GM10266 (cell line): ENCODE measurements at regions not wholly inside any gene's neighbourhood (a gene's known extent, or its start where the extent isn't known, plus 50 kb on each side); places are given as distances from the start of the nearest gene placed in this dataset.

Source experiments
- DNase-seq: peaks from one replicate; pipeline ENCODE4 v3.0.0; 2012; ENCODE audit errors: extremely low spot score
- CTCF ChIP-seq: IDR thresholded peaks from 2 replicates; pipeline ENCODE4 v1.5.1; 2012; ENCODE audit warnings: mild to moderate bottlenecking, low read depth; ENCODE audit not compliant: control insufficient read depth, insufficient read depth; ENCODE audit errors: missing control alignments

GRCh38 chr16:85971902-85972638, 73.1 kb downstream of the IRF8 start:
- no peak for DNase-seq
- no peak for TF ChIP-seq CTCF

- no peak for DNase-seq
- TF ChIP-seq CTCF, result no peak
Measured at GRCh38 chr16:85974428-85975375, 75.7 kb downstream of the IRF8 start.

- no peak for TF ChIP-seq CTCF
- no peak for DNase-seq
Measured at GRCh38 chr16:85975451-85975981, 76.6 kb downstream of the IRF8 start.

GRCh38 chr16:85978291-85978775, 79.4 kb downstream of the IRF8 start:
- DNase-seq, result no peak
- TF ChIP-seq CTCF, result no peak

- TF ChIP-seq CTCF, result no peak
- DNase-seq, result no peak
Measured at GRCh38 chr16:85978976-85979375, 80.0 kb downstream of the IRF8 start.

GRCh38 chr16:85979605-85980004, 80.6 kb downstream of the IRF8 start:
- TF ChIP-seq CTCF, result no peak
- DNase-seq, result no peak
